Progenitor cell of endocrine pancreas (in vitro differentiated cells): ENCODE measurements at regions not wholly inside any gene's neighbourhood (a gene's known extent, or its start where the extent isn't known, plus 50 kb on each side); places are given as distances from the start of the nearest gene placed in this dataset.

Experiments
- DNase-seq: peaks from one replicate; pipeline ENCODE4 v3.0.0; 2021; ENCODE audit warnings: low spot score; ENCODE audit not compliant: unreplicated experiment
- H3K27ac Mint-ChIP-seq: 2 replicates; pipeline ENCODE4 v1.8.0; 2021; ENCODE audit warnings: mild to moderate bottlenecking, moderate library complexity, mixed read lengths
- H3K27me3 Mint-ChIP-seq: 2 replicates; pipeline ENCODE4 v1.8.0; 2021; ENCODE audit warnings: mixed read lengths
- H3K36me3 Mint-ChIP-seq: 2 replicates; pipeline ENCODE4 v1.8.0; 2022; ENCODE audit warnings: mixed read lengths; ENCODE audit not compliant: insufficient read depth
- H3K4me1 Mint-ChIP-seq: 2 replicates; pipeline ENCODE4 v1.8.0; 2021; ENCODE audit warnings: low read depth, mixed read lengths
- H3K4me3 Mint-ChIP-seq: 2 replicates; pipeline ENCODE4 v1.8.0; 2021; ENCODE audit warnings: low read depth, mild to moderate bottlenecking, moderate library complexity, mixed read lengths
- H3K9me3 Mint-ChIP-seq: 2 replicates; pipeline ENCODE4 v1.8.0; 2021; ENCODE audit warnings: low read depth, mixed read lengths
- TF ChIP-seq, protein P1 (sequence below): fragments of 200-600 bp; sonication (generic); IDR thresholded peaks from one replicate; pipeline ENCODE4 v1.5.0; 2021; ENCODE audit warnings: antibody characterized with exemption, mild to moderate bottlenecking; ENCODE audit not compliant: unreplicated experiment

DNA sequence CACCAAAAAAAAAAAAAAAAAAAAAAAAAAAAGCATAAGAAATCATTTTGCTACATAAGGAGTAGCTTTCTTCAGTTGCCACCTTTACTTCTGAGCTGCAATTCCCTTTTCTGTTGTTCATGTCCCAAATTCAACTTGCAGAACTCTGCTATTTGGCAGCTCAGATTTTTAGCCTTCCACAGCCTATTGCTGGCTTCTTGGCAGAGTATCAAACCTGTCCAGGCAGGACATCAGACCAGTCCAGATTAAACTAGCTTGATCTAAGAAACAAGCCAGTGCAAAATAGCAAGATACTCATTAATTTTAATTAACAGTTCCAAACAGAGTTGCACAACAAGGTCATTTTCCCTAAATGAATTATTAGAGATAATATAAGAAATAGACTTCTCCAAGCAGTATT lies 123.6 kb upstream of the NR3C2 start:
- no peak overlapping the region for H3K27ac Mint-ChIP-seq
- H3K9me3 Mint-ChIP-seq: peaks cover 11% of the 10 kb centered on the region
- DNase-seq: no peak
- peaks cover 3% of the 10 kb centered on the region for H3K27me3 Mint-ChIP-seq
- peaks cover 3% of the 10 kb centered on the region for H3K4me1 Mint-ChIP-seq
- TF ChIP-seq, protein P1, sequence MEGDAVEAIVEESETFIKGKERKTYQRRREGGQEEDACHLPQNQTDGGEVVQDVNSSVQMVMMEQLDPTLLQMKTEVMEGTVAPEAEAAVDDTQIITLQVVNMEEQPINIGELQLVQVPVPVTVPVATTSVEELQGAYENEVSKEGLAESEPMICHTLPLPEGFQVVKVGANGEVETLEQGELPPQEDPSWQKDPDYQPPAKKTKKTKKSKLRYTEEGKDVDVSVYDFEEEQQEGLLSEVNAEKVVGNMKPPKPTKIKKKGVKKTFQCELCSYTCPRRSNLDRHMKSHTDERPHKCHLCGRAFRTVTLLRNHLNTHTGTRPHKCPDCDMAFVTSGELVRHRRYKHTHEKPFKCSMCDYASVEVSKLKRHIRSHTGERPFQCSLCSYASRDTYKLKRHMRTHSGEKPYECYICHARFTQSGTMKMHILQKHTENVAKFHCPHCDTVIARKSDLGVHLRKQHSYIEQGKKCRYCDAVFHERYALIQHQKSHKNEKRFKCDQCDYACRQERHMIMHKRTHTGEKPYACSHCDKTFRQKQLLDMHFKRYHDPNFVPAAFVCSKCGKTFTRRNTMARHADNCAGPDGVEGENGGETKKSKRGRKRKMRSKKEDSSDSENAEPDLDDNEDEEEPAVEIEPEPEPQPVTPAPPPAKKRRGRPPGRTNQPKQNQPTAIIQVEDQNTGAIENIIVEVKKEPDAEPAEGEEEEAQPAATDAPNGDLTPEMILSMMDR: no peak
- no peaks in the 10 kb centered on the region for H3K36me3 Mint-ChIP-seq
- no peak overlapping the region for H3K4me3 Mint-ChIP-seq

DNA sequence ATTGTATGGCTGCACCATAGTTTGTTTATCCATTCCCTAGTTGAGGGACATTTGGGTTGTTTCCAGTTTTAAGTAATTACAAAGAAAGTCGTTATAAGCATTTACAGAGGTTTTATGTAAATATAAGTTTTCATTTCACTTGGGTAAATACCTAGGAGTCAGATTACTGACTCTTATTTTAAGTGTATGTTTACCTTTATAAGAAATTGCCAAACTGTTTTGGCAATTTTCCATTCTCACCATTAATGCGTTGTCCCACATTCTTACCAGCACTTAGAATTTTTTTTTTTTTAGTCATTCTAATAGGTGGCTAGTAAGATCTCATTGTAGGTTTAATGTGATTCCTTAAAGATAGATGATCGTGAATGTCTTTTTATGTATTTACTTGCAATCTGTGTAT lies 121.5 kb upstream of the NR3C2 start:
- no peak overlapping the region for H3K4me3 Mint-ChIP-seq
- TF ChIP-seq, protein P1: no peak
- peaks cover 3% of the 10 kb centered on the region for H3K27me3 Mint-ChIP-seq
- no peaks in the 10 kb centered on the region for H3K36me3 Mint-ChIP-seq
- no peak overlapping the region for H3K27ac Mint-ChIP-seq
- DNase-seq: no peak
- H3K4me1 Mint-ChIP-seq: peaks cover 3% of the 10 kb centered on the region
- H3K9me3 Mint-ChIP-seq: peaks cover 3% of the 10 kb centered on the region

DNA sequence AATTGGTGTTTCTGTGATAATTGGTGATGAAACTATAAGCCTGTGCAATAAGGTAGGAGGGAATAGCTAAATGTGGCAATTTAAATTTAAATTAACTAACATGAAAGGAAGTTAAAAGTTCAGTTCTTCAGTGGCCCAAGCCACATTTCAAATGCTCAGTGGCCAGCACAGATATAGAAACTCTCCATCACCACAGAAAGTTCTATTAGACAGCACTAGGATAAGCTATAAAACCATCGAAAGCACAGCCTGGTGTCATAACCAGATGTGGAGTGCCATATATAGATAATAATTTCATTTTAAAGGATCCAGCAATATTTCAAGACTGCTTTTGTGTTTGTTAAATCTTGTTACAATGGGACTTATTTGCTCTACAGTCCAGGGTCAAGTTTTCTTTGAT lies 119.3 kb upstream of the NR3C2 start:
- TF ChIP-seq, protein P1: no peak
- Mint-ChIP-seq H3K36me3 (no peaks in the 10 kb centered on the region), H3K4me3 (no peak overlapping the region), H3K27me3 (peaks cover 3% of the 10 kb centered on the region), H3K4me1 (peaks cover 3% of the 10 kb centered on the region), H3K27ac (no peak overlapping the region), H3K9me3 (no peaks in the 10 kb centered on the region)
- DNase-seq: no peak

DNA sequence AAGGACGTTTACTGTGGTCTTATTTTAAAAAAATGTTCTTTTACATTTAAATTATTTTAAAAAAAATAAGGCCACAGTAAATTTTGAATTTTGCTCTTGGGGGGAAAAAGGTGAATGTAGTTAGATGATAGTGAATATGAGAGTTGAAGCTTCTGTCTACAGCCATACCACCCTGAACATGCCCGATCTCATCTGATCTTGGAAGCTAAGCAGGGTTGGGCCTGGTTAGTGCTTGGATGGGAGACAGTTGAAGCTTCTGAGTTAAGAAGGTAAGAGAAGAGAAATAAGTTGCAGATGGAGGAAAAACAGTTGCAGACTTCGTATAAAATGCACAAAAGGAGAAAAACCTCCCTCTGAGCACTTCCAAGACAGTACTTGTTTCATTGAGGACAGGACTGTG lies 115.6 kb upstream of the NR3C2 start:
- TF ChIP-seq, protein P1: no peak
- H3K4me3 Mint-ChIP-seq: no peak overlapping the region
- H3K36me3 Mint-ChIP-seq: no peaks in the 10 kb centered on the region
- H3K4me1 Mint-ChIP-seq: peaks cover 3% of the 10 kb centered on the region
- H3K9me3 Mint-ChIP-seq: no peaks in the 10 kb centered on the region
- no peak for DNase-seq
- H3K27ac Mint-ChIP-seq: no peak overlapping the region
- no peaks in the 10 kb centered on the region for H3K27me3 Mint-ChIP-seq

DNA sequence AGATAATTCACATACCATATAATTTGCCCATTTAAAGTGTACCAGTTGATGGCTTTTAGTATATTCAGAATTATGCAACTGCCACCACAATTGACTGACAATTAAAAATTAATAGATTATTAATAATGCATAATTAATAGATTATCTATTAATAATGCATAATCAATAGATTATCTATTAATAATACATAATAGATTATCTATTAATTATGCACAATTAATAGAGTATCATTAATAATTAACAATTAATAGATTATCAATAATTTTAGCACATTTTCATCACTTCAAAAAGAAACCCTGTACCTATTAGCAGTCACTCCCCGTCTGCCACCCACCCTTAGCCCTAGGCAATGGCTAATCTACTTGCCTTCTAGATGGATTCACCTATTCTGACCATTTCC lies 108.6 kb upstream of the NR3C2 start:
- H3K27me3 Mint-ChIP-seq: no peaks in the 10 kb centered on the region
- no peak overlapping the region for H3K4me3 Mint-ChIP-seq
- no peaks in the 10 kb centered on the region for H3K36me3 Mint-ChIP-seq
- no peak overlapping the region for H3K27ac Mint-ChIP-seq
- TF ChIP-seq, protein P1: no peak
- no peaks in the 10 kb centered on the region for H3K4me1 Mint-ChIP-seq
- no peaks in the 10 kb centered on the region for H3K9me3 Mint-ChIP-seq
- DNase-seq: no peak
